ENCODE measurements at regions not wholly inside any gene's neighbourhood (a gene's known extent, or its start where the extent isn't known, plus 50 kb on each side); places are given as distances from the start of the nearest gene placed in this dataset.

DNA sequence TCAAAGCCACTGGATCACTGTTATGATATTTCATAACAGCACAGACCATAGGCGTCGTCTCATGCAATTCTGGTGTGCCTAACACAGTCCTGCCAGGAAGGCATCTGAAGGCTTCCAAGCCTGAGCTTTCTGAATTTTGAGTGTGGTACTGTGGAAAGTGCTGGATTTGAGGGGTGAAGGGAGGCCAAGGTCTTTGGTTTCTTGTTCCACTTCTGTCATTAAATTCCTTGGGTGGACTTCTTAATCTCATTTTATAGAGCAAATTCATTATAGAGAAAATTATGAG is 441.3 kb upstream of the PIK3R1 start:
- TF ChIP-seq ZNF8 (CRISPR knock-in tag; IDR thresholded peaks at IDR 0.05) = no peak
- no peak for TF ChIP-seq OSR1 (CRISPR knock-in tag; IDR thresholded peaks at IDR 0.05)
- TF ChIP-seq ZNF565 (CRISPR knock-in tag; conservative IDR thresholded peaks at IDR 0.05; ENCODE audit: low read depth) = no peak
- no peak for TF ChIP-seq ZNF70 (CRISPR knock-in tag; IDR thresholded peaks at IDR 0.05)
- TF ChIP-seq SNAI2 (CRISPR knock-in tag; IDR thresholded peaks at IDR 0.05) = no peak
- TF ChIP-seq ZFP30 (CRISPR knock-in tag; IDR thresholded peaks at IDR 0.05) = no peak
- no peak for TF ChIP-seq PPARA (CRISPR knock-in tag; IDR thresholded peaks at IDR 0.05; ENCODE audit: borderline replicate concordance)
- TF ChIP-seq BACH2 (CRISPR knock-in tag; IDR thresholded peaks at IDR 0.05; ENCODE audit: borderline replicate concordance) = no peak
- TF ChIP-seq ZFP3 (CRISPR knock-in tag; IDR thresholded peaks at IDR 0.05) = no peak
- no peak for TF ChIP-seq ARNTL (CRISPR knock-in tag; IDR thresholded peaks at IDR 0.05; ENCODE audit: borderline replicate concordance, low read depth)
- no peak for TF ChIP-seq CSDC2 (CRISPR knock-in tag; IDR thresholded peaks at IDR 0.05)
- TF ChIP-seq, protein P1, sequence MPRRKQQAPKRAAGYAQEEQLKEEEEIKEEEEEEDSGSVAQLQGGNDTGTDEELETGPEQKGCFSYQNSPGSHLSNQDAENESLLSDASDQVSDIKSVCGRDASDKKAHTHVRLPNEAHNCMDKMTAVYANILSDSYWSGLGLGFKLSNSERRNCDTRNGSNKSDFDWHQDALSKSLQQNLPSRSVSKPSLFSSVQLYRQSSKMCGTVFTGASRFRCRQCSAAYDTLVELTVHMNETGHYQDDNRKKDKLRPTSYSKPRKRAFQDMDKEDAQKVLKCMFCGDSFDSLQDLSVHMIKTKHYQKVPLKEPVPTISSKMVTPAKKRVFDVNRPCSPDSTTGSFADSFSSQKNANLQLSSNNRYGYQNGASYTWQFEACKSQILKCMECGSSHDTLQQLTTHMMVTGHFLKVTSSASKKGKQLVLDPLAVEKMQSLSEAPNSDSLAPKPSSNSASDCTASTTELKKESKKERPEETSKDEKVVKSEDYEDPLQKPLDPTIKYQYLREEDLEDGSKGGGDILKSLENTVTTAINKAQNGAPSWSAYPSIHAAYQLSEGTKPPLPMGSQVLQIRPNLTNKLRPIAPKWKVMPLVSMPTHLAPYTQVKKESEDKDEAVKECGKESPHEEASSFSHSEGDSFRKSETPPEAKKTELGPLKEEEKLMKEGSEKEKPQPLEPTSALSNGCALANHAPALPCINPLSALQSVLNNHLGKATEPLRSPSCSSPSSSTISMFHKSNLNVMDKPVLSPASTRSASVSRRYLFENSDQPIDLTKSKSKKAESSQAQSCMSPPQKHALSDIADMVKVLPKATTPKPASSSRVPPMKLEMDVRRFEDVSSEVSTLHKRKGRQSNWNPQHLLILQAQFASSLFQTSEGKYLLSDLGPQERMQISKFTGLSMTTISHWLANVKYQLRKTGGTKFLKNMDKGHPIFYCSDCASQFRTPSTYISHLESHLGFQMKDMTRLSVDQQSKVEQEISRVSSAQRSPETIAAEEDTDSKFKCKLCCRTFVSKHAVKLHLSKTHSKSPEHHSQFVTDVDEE (CRISPR knock-in tag; IDR thresholded peaks at IDR 0.05) = no peak
- TF ChIP-seq TOX (CRISPR knock-in tag; IDR thresholded peaks at IDR 0.05; ENCODE audit: borderline replicate concordance) = no peak
- no peak for TF ChIP-seq ZC3H10 (CRISPR knock-in tag; IDR thresholded peaks at IDR 0.05)
- no peak for TF ChIP-seq RARB (CRISPR knock-in tag; IDR thresholded peaks at IDR 0.05)
- no peak for ATAC-seq

DNA sequence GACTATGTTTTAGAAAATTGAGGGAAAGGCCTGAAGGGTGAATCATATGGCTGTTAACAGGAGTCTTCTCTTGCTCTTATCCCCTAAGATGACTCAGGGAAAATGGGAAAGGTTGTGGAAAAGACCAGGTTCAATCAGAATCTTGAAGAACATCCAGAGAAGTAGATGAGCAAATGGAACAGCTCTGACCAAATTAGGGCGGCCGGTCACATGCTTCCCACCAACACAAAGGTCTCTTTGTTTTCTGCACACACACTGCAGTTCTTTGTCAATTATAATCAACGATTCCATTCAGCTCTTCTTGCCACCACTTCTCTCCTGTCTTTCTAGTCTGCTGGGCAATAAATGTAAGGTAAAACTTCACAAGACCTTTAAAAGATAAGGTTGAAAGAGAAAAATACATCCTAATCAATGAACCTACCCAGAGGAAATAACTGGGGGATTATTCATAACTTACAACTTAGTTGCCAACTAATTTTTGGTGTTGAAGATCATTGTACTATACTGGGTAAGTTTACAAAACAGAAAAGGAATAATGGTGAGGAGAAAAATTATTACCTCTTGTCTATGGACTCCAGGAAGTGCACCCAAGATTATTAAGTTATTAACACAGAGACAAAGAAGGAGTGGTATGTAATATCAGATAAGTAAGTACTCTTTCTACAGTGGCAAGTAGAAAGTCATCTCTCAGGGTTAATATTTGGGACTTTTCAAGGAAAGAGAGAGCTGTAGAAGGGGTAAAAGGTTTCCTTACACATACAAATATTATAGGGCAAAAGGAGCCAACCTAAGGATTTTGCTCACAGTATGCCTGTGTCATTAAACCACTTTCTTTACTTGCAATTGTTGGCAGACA is 441.9 kb upstream of the PIK3R1 start:
- ATAC-seq = no peak
- TF ChIP-seq ZFP30 (CRISPR knock-in tag; IDR thresholded peaks at IDR 0.05) (no peak), ZNF70 (CRISPR knock-in tag; IDR thresholded peaks at IDR 0.05) (no peak), ZFP3 (CRISPR knock-in tag; IDR thresholded peaks at IDR 0.05) (no peak), BACH2 (CRISPR knock-in tag; IDR thresholded peaks at IDR 0.05; ENCODE audit: borderline replicate concordance) (no peak), TCF4 (CRISPR knock-in tag; IDR thresholded peaks at IDR 0.05; ENCODE audit: borderline replicate concordance) (no peak), CSDC2 (CRISPR knock-in tag; IDR thresholded peaks at IDR 0.05) (no peak), SNAI2 (CRISPR knock-in tag; IDR thresholded peaks at IDR 0.05) (no peak), ESRRG (CRISPR knock-in tag; IDR thresholded peaks at IDR 0.05) (no peak), RARB (CRISPR knock-in tag; IDR thresholded peaks at IDR 0.05) (no peak), ISL1 (CRISPR knock-in tag; IDR thresholded peaks at IDR 0.05) (no peak)
- TF ChIP-seq, protein P2, sequence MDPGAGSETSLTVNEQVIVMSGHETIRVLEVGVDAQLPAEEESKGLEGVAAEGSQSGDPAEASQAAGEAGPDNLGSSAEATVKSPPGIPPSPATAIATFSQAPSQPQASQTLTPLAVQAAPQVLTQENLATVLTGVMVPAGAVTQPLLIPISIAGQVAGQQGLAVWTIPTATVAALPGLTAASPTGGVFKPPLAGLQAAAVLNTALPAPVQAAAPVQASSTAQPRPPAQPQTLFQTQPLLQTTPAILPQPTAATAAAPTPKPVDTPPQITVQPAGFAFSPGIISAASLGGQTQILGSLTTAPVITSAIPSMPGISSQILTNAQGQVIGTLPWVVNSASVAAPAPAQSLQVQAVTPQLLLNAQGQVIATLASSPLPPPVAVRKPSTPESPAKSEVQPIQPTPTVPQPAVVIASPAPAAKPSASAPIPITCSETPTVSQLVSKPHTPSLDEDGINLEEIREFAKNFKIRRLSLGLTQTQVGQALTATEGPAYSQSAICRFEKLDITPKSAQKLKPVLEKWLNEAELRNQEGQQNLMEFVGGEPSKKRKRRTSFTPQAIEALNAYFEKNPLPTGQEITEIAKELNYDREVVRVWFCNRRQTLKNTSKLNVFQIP (CRISPR knock-in tag; IDR thresholded peaks at IDR 0.05; ENCODE audit: borderline replicate concordance, low read depth) = no peak
- TF ChIP-seq, protein P3, sequence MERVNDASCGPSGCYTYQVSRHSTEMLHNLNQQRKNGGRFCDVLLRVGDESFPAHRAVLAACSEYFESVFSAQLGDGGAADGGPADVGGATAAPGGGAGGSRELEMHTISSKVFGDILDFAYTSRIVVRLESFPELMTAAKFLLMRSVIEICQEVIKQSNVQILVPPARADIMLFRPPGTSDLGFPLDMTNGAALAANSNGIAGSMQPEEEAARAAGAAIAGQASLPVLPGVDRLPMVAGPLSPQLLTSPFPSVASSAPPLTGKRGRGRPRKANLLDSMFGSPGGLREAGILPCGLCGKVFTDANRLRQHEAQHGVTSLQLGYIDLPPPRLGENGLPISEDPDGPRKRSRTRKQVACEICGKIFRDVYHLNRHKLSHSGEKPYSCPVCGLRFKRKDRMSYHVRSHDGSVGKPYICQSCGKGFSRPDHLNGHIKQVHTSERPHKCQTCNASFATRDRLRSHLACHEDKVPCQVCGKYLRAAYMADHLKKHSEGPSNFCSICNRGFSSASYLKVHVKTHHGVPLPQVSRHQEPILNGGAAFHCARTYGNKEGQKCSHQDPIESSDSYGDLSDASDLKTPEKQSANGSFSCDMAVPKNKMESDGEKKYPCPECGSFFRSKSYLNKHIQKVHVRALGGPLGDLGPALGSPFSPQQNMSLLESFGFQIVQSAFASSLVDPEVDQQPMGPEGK (CRISPR knock-in tag; IDR thresholded peaks at IDR 0.05; ENCODE audit: borderline replicate concordance) = no peak
- TF ChIP-seq, protein P4, sequence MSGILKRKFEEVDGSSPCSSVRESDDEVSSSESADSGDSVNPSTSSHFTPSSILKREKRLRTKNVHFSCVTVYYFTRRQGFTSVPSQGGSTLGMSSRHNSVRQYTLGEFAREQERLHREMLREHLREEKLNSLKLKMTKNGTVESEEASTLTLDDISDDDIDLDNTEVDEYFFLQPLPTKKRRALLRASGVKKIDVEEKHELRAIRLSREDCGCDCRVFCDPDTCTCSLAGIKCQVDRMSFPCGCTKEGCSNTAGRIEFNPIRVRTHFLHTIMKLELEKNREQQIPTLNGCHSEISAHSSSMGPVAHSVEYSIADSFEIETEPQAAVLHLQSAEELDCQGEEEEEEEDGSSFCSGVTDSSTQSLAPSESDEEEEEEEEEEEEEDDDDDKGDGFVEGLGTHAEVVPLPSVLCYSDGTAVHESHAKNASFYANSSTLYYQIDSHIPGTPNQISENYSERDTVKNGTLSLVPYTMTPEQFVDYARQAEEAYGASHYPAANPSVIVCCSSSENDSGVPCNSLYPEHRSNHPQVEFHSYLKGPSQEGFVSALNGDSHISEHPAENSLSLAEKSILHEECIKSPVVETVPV (CRISPR knock-in tag; IDR thresholded peaks at IDR 0.05) = no peak

DNA sequence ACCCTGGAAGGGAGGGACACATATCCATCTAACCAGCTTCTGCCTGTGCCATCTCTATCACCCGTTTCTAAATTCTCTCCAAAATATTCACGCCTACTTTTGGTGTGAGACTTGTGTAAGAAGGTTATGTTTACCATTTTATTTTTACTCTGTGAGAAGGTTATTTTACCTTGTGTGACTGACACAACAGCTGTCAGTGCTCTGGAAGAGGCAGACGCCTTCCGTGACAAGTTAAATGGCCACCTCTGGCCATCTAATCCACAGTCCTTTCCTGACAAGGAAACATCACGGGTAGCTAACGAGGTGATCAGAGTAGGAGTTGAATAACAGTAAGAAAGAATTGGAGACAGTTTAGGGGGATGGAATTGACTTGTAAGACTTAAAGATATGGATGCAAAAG is 443.8 kb upstream of the PIK3R1 start:
- no peak for TF ChIP-seq CSDC2 (CRISPR knock-in tag; IDR thresholded peaks at IDR 0.05)
- TF ChIP-seq, protein P4 (CRISPR knock-in tag; IDR thresholded peaks at IDR 0.05) = no peak
- no peak for TF ChIP-seq GLIS3 (CRISPR knock-in tag; IDR thresholded peaks at IDR 0.05)
- no peak for TF ChIP-seq BACH2 (CRISPR knock-in tag; IDR thresholded peaks at IDR 0.05; ENCODE audit: borderline replicate concordance)
- no peak for TF ChIP-seq ZFP3 (CRISPR knock-in tag; IDR thresholded peaks at IDR 0.05)
- TF ChIP-seq ZC3H10 (CRISPR knock-in tag; IDR thresholded peaks at IDR 0.05) = no peak
- no peak for TF ChIP-seq TCF4 (CRISPR knock-in tag; IDR thresholded peaks at IDR 0.05; ENCODE audit: borderline replicate concordance)
- no peak for TF ChIP-seq RARB (CRISPR knock-in tag; IDR thresholded peaks at IDR 0.05)
- ATAC-seq = no peak

Measured in SK-N-SH treated with all-trans-retinoic acid at 6 μM for 48 hours (cell line).